Epidermal melanocyte (primary cell): ENCODE measurements at regions not wholly inside any gene's neighbourhood (a gene's known extent, or its start where the extent isn't known, plus 50 kb on each side); places are given as distances from the start of the nearest gene placed in this dataset.

Experiments
- DNase-seq: peaks from one replicate; pipeline ENCODE4 v3.0.0; 2011; ENCODE audit warnings: low spot score; ENCODE audit not compliant: insufficient read length

- no peak for DNase-seq
These were observed 507.4 kb upstream of the RAG2 start for GRCh38 chr11:37105427-37105826.

GRCh38 chr11:37104380-37104779, 506.3 kb upstream of the RAG2 start:
- DNase-seq: no peak

GRCh38 chr11:37100008-37100407, 502.0 kb upstream of the RAG2 start:
- no peak for DNase-seq

GRCh38 chr11:37092487-37092886, 494.5 kb upstream of the RAG2 start:
- no peak for DNase-seq

GRCh38 chr11:37089439-37089838, 491.4 kb upstream of the RAG2 start:
- no peak for DNase-seq

- no peak for DNase-seq
These were observed 490.5 kb upstream of the RAG2 start for GRCh38 chr11:37088573-37088910.

GRCh38 chr11:37087650-37088572, 489.9 kb upstream of the RAG2 start:
- DNase-seq: no peak

GRCh38 chr11:37078521-37078920, 480.5 kb upstream of the RAG2 start:
- no peak for DNase-seq

GRCh38 chr11:37076866-37077265, 478.8 kb upstream of the RAG2 start:
- no peak for DNase-seq

GRCh38 chr11:37072538-37073055, 474.6 kb upstream of the RAG2 start:
- no peak for DNase-seq

GRCh38 chr11:37050311-37050710, 452.3 kb upstream of the RAG2 start:
- DNase-seq: no peak

GRCh38 chr11:37040921-37041320, 442.9 kb upstream of the RAG2 start:
- DNase-seq: no peak

- no peak for DNase-seq
These were observed 440.9 kb upstream of the RAG2 start for GRCh38 chr11:37038911-37039310.

GRCh38 chr11:37026741-37027140, 428.7 kb upstream of the RAG2 start:
- no peak for DNase-seq

- DNase-seq: no peak
These were observed 428.3 kb upstream of the RAG2 start for GRCh38 chr11:37026326-37026725.

GRCh38 chr11:37006563-37006962, 408.5 kb upstream of the RAG2 start:
- no peak for DNase-seq

- no peak for DNase-seq
These were observed 404.8 kb upstream of the RAG2 start for GRCh38 chr11:37002831-37003230.

- DNase-seq: no peak
These were observed 399.6 kb upstream of the RAG2 start for GRCh38 chr11:36997656-36998055.

- DNase-seq: no peak
These were observed 398.8 kb upstream of the RAG2 start for GRCh38 chr11:36996795-36997194.

GRCh38 chr11:36994208-36994607, 396.2 kb upstream of the RAG2 start:
- no peak for DNase-seq

- no peak for DNase-seq
These were observed 390.5 kb upstream of the RAG2 start for GRCh38 chr11:36988556-36988955.

GRCh38 chr11:36985562-36985961, 387.5 kb upstream of the RAG2 start:
- DNase-seq: no peak

GRCh38 chr11:36976741-36977140, 378.7 kb upstream of the RAG2 start:
- no peak for DNase-seq
